Cardiac fibroblast (primary cell): ENCODE measurements at regions not wholly inside any gene's neighbourhood (a gene's known extent, or its start where the extent isn't known, plus 50 kb on each side); places are given as distances from the start of the nearest gene placed in this dataset.

Source experiments
- DNase-seq, 2 donors: peaks; one replicate each; pipeline versions ENCODE4 v3.0.0 to v3.0.0-alpha.2; 2010; ENCODE audit warnings: low read depth in 2 of 2
- H3K4me3 ChIP-seq, 2 donors: replicated peaks in 1 of 2; 1 replicate in 1 of 2; 2 replicates in 1 of 2; pipeline ENCODE4 v1.5.1; 2011; ENCODE audit warnings: low read depth in 2 of 2, low read length in 2 of 2, mild to moderate bottlenecking in 2 of 2, moderate library complexity in 1 of 2
- CTCF ChIP-seq: IDR thresholded peaks from one replicate; pipeline ENCODE4 v1.5.1; 2011; ENCODE audit warnings: low read depth, mild to moderate bottlenecking, low read length, inconsistent platforms

- H3K4me3 ChIP-seq, result no peak overlapping the region
- no peak for TF ChIP-seq CTCF
- DNase-seq, result no peak
Observed at GRCh38 chr10:133010095-133010842, 67.9 kb upstream of the CFAP46 start.

GRCh38 chr10:133009218-133009950 lies 67.0 kb upstream of the CFAP46 start:
- TF ChIP-seq CTCF, result no peak
- H3K4me3 ChIP-seq, result no peak overlapping the region
- peak in 1 of 2 donors; percentile 5 for DNase-seq

GRCh38 chr10:133008736-133009135 lies 66.4 kb upstream of the CFAP46 start:
- no peak overlapping the region for H3K4me3 ChIP-seq
- no peak for DNase-seq
- no peak for TF ChIP-seq CTCF

- no peak overlapping the region for H3K4me3 ChIP-seq
- no peak for DNase-seq
- TF ChIP-seq CTCF, result no peak
Observed at GRCh38 chr10:133008196-133008595, 65.8 kb upstream of the CFAP46 start.

DNA sequence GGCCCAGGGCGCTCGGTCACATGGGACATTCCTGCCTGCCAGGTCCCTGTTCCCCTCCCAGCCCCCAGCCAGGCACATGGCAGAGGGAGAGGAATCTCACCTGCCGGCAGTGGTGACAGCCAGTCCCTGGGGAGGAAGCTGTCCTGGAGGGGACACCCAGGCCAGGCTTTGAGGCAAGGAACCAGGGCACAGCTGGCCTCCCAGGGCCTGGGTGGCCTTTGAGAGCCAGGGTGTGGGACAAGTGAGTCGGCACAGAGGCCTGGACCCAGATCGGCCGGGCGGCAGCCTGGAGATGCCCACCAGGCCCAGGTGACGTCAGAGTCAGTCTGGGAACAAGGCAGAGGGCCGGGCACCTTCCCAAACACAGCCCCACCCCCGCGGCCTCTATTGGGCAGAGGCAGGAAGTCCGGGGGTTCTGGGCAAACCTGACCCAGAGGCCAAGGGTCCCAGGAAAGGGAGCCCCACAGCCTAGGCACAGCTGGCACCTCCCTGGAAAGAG lies 65.0 kb upstream of the CFAP46 start:
- DNase-seq, result no peak
- TF ChIP-seq CTCF, result no peak
- no peak overlapping the region for H3K4me3 ChIP-seq

GRCh38 chr10:133006806-133007205 lies 64.4 kb upstream of the CFAP46 start:
- no peak for TF ChIP-seq CTCF
- no peak overlapping the region for H3K4me3 ChIP-seq
- no peak for DNase-seq
